ENCODE measurements at regions not wholly inside any gene's neighbourhood (a gene's known extent, or its start where the extent isn't known, plus 50 kb on each side); places are given as distances from the start of the nearest gene placed in this dataset.

DNA sequence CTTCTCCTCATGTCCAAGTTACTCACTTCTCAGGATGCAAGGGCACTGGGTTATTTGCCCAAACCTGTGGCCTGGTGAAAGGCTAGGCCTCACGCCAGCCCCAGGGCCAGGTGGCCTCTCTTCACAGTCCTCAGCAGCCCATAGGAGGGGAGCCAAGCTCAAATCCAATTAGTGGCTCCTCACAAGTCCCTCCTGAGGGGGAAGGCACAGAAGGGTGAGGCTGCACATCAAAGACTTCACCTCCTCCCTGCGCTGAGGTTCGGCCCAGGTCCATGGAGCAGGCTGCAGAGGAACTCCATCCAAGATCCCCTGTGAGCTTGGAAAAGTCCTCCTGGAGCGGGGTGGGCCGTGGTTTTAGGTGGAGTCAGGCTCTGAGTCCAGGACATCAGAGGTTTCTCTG lies 320.0 kb downstream of the FOXL1 start:
- in situ Hi-C loops (cut with MboI; ENCODE audit: low sequenced_read_pairs) = no loop called here

DNA sequence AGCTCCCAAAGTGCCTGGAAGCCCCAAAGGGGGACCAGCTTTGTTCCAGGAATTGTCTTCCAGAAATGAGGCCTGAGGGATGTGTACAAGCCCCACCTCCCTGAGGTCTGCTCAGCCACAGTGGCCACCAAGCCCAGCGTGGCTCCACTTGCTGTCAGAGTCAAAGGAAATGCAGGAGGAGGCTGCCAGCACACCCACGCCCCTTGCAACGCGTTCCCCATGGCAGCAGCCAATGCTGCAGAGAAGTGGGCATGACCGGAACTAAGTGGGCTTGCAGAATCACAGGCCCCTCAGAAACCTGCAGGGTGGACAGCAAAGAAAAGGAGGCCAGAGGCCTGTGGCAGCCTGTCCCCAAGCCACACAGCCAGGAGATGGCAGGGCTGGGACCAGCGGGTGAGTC lies 320.8 kb downstream of the FOXL1 start:
- in situ Hi-C loops (cut with MboI; ENCODE audit: low sequenced_read_pairs) = no loop called here

DNA sequence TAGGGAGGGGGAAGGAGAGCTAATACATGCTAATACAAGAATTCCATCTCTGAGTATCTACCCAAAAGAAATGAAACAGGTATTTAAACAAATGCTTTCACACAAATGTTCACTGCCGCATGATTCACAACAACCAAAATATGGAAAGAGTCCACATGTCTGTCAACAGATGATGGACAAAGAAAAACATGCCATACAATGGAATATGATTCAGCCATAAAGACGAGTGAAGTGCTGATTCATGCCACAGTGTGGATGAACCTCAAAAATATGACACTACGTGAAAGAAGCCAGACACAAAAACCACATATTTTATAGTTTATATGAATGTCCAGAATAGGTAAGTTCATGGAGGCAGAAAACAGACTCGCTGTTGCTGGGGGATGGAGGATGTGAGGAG lies 321.4 kb downstream of the FOXL1 start:
- in situ Hi-C loops (cut with MboI; ENCODE audit: low sequenced_read_pairs) = no loop called here

DNA sequence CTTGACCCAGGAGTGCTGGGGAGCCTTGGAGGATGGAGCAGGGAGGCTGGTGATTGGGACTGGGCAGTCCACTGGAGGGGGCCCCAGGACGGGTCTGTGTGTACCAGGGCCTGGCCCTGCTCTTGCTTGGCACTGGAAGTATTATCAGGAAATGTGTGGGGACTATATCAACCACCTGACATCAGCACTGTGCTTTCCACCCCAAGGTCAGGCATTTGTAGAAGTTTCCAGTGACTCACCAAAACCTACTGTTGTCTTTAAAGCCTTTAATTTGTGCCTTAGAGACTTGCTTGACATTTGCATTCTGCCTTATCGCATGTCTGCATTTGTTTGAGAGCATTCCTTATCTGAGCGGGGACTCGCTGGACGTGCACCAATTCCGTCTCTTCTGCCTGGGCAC lies 323.1 kb downstream of the FOXL1 start:
- in situ Hi-C loops (cut with MboI; ENCODE audit: low sequenced_read_pairs) = no loop called here

DNA sequence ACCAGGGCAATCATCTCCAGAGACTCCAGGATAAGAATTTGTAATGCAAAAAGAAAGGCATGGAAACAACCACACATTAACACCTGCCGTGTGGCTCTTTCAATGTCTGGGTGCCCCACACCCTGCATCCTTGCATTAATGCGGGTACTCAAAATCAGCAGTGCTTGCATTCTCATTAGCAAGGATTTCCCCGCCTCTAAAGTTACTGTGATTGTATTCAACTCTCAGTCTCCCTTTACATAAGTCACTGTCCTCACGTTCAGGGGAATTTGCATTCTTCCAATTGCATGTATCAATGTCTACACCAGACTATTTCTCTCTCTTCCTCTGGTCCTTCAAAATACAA lies 324.3 kb downstream of the FOXL1 start:
- in situ Hi-C loops (cut with MboI; ENCODE audit: low sequenced_read_pairs) = no loop called here

DNA sequence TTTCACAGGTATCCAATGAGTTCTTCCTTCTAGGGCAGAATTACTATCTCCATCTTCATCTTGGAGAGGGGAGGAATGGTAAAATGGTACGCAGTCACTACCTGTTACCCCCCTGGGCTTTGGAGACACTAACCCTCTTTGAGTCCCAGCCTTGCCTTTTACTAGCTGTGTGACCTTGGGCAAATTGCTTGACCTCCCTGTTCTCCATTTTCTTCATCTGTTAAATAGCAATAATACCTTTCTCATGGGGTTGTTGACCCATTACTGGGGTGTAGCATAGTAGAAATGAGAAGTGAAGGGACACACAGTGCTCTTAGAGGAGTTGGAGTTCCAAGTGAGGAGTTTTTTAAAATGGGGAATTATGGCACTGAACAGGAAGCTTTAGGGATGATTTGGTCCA lies 324.7 kb downstream of the FOXL1 start:
- in situ Hi-C loops (cut with MboI; ENCODE audit: low sequenced_read_pairs) = no loop called here

DNA sequence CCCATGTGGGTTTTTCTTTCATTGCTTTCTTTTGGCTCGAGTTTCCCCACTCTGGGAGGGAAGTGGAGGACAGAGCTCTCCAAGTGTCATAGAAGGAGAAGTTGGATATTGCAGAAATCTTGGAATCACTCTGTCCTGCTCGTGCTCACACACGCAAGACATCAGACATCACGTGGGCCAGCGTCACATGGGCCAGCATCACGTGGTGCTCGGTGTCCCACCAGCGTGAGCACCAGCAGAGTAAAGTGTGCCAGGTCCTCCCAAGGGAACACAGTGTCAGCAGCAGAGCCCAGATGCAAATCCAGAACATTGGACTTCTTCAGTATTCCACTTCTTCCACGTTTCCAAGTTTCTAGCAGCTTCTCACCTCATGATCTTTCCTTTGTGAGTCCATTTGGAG lies 327.0 kb downstream of the FOXL1 start:
- in situ Hi-C loops (cut with MboI; ENCODE audit: low sequenced_read_pairs) = no loop called here

DNA sequence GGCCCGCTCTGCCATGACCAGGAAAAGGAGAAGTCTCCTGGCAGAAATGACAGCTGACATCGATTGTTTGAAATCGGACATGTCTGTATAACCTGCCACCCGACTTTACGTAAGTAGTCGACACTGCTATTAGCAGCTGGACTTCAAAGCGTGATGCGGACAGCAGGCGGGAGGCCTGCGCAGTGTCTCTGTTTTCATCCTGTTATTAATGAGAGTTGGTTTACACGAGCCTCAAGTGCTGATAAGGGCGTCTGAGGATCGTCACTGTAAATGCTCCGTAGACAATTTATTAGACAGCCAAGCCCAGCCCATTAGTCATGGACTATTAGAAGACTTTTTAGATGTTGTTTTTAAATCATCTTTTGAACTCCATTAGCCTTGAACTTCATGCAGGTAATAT lies 328.3 kb downstream of the FOXL1 start:
- in situ Hi-C loops (cut with MboI; ENCODE audit: low sequenced_read_pairs) = no loop called here

DNA sequence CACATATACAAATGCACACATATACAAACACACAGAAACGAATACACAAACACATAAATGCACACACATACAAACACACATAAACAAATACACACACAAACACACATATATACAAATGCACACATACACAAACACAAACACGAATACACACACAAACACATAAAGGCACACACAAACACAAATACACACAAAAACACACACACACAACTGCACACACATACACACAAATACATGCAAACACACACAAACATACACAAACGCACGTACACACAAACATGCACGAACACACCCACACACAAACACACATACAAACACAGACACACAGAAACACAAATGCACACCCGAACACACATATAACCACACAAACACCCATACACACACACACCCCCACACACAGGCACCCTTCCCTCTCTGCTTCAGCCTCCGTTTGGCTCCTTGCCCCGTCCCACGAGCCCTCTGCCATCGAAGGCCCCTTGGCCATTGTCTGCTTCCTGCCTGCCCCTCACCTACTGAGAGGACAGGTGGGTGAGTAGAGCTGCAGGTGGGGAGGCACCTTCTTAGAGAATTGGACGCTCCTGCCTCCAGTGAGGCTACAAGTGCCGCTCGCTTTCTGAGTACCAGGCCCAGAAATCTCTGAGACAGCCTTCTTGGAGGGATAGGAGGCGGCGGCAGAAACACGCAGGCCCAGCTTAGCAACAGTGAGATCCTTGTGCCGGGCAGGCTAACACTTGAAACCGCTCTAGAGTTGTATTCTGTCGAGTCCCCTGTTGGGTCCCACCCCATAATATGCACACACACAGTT lies 331.2 kb downstream of the FOXL1 start:
- in situ Hi-C loops (cut with MboI; ENCODE audit: low sequenced_read_pairs) = no loop called here

DNA sequence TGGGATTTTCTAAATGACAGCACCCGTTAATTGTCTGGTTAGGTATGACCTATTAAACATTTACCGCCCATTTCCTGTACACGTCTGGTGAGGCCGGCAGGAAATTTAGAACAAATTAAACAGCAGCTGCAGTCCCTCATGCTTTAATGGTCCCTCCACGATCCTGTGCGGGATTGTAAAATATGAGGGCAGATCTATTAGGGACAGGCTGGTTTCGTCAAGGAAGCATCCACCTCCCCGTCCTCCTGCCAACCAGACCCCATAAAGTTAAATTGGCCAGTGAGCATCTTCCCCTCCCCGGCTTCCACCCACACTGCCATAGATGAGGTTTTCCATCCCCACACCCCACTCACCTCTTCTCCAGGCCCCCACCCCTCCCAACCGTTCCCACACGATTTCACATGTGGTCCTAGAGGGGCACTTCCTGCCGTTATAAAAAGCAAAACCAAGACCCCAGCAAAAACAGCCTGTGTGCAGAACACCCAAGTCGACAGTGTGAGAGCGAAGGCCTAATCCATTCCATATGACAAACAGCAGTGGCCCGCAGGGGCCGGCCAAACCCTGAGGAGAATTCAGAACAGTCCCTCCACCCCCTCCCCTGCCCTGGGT lies 331.9 kb downstream of the FOXL1 start:
- in situ Hi-C loops (cut with MboI; ENCODE audit: low sequenced_read_pairs) = no loop called here

DNA sequence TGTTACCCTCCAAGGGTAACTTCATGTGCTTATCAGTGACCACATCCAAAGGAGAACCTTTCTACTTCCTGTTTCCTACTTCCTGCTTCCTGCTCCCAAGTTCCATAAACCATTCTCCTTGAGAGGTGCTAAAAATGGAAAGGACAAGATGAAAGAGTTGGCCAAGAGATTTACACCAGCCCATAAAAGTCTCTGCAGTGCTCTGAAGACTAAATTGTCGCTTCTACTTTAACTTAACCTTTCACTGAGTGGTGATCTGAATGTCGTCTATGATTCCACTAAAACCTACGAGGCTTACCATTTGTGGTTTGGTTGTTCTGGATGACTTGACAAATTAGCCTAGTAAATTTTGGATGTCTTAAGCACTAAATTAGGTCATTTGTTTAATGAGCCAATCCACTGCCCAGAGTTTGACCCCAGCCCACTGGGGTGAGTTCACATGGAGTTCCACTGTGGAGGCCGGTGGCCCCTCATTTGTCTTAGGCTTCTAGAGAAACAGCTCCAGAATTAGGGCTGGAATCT lies 333.1 kb downstream of the FOXL1 start:
- in situ Hi-C loops (cut with MboI; ENCODE audit: low sequenced_read_pairs) = no loop called here

DNA sequence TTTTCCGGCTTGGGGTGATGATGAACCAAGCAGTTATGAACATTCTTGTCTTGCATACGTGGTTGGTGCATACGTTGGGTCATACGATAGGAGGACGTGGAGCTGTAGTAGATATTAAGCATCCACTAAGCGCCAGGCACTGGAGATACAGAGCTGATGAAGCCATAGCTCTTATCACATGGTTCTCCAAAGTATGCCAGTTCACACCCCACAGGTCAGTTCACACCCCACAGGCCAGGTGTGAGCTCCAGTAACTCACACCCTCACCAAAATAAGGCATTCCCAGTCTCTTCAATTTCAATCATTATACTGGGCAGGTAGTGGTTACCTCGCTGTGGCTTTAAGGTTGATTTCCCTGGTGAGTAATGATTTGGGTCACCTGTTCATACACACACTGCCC lies 335.5 kb downstream of the FOXL1 start:
- in situ Hi-C loops (cut with MboI; ENCODE audit: low sequenced_read_pairs) = no loop called here

DNA sequence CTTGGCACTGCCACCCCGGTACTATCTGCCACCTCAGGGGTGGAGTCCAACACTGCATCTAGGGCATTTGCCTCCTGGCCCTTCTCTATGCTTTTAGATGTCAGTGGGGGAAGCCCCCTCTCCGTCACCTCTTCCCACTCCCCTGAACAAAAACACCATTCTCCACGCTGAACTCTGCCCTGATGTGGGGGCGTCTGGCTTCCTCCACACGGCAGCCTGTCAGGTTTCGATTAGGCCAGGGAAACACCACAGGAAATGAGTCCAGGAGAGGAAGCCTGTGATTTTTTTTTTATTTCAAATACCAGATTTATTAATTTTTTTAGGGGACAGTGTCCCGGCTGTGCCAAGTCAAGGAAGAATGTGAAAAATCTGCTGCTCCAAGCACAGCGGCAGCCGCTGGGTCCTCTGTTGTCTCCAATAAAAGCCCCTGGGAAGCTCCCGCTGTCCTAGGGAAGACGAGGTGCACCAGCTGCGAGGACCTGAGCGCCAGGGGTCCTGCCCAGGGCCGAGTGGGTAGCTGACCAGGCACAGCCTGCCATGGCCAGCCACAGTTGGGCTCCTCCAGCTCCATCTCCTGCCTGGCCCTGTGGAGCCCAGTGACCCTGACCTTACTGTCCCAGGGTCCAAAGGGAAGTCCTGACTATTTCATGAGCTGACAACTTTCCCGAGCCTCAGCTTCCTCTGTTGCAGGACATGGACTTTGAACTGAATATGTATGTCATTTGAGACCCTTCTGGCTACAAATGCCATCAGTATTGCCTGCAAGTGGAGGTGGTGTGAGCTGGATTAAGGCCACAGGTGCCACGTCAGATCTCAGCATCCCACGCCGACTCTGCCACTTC lies 336.7 kb downstream of the FOXL1 start:
- in situ Hi-C loops (cut with MboI; ENCODE audit: low sequenced_read_pairs) = no loop called here

DNA sequence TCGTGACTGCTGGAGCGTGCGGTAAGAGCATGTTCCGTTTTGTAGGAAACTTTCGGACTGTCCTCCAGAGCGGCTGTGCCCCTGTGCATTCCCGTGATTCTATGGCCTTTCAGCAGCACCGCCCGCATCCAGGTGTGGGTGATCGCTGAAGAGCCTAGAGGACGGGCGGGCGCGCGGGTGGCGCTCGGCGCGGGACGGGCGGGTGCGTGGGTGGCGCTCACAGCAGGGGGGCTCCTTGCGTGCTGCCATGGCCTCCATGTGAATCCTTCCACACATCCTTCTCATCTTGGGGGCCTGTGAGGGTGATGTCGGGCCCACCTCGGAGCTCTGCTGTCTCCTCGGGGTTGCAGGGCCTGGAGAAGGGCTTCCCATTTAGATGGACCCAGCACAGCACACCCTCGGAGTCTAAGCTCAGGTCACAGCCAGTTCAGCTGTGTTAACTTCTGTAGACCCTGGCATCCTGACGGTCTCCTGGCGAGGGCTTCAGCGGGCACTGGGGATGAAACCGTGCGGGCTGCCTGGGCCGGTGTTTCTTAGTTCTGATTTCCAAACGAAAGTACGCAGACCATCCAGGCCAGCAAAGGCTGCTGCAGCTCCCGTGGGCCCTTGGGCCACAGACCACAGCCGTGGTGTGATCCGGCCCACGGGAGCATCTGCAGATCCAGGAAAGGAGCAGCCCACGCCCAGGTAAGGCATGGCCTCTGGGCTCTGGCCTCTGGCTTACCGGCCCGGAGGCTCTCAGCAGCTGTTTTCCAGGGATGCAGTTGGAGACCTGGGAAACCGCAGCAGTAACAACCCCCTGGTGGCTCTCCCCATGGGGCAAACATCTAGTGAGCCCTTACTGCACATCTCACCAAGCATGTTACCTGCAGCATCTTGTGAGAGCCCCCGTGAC lies 339.4 kb downstream of the FOXL1 start:
- in situ Hi-C loops (cut with MboI; ENCODE audit: low sequenced_read_pairs) = no loop called here

DNA sequence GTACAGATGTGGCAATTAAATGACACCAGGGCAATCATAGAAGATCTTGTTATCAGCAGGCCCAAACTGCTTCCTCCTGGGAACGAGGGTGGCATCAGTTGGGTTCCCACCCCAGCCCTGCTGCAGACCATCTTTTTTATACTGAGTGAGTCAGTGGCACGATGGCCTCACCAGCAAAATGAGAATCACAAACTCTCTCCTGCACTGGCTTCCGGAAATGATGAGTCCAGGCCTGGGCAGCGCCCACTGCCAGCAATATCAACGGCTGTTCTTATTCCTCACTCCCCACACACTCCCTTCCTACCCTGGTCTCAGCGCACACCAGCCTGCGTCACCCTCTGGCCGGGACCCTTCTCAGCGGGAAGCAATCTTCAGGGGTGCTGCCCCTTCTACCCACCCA lies 340.3 kb downstream of the FOXL1 start:
- in situ Hi-C loops (cut with MboI; ENCODE audit: low sequenced_read_pairs) = no loop called here

DNA sequence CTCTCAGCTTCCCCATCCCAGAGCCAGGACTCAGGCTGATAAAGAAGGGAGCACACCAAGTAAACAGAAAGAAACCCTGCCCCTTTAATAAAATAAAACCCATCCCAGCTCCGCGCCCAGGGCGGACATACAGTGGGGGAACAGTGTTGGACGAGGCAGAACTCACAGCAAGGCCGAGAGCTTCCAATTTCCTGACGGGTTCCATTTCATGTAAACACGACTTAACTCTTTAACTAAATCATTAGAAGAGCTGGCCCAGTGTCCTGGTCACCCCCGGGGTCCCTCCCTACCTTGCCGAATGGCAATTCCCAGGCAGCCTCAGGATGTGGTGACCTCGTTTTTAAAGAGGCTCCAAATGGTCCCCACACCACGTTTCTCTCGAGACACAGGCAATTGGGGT lies 340.7 kb downstream of the FOXL1 start:
- in situ Hi-C loops (cut with MboI; ENCODE audit: low sequenced_read_pairs) = no loop called here

DNA sequence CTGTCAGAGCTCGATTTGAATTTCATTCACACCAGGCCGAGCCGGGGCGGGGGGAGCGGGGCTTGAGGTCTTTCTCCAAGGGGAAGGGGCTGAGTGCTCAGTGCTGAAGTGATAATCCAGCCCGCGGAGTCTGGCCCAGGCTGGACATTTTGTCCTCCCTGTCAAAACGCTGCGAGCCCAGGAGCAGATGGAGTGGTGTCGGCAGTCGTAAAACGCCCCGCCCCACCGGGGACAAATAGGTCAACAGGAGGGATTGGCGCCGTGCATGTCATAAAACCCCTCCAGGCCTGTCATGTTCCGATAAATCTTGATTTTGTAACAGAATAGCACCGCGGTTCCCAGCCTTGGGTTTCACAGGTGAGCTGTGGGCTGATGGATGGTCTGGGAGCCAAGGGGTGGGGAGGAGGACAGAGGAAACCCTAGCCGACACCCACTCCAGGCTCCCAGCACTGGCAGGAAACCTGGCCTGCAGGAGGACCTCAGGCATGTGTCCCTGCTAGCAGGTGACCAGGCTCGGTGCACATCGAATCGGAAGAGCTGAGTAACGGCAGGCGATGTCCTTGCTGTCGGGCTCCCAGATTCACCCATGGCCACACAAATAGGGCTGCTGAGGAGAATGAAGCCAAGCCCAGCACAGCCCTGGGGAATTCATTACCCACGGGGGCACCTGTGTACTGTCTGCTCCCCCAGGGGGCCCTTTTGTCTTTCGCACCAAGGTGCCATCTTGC lies 341.4 kb downstream of the FOXL1 start:
- in situ Hi-C loops (cut with MboI; ENCODE audit: low sequenced_read_pairs) = no loop called here

DNA sequence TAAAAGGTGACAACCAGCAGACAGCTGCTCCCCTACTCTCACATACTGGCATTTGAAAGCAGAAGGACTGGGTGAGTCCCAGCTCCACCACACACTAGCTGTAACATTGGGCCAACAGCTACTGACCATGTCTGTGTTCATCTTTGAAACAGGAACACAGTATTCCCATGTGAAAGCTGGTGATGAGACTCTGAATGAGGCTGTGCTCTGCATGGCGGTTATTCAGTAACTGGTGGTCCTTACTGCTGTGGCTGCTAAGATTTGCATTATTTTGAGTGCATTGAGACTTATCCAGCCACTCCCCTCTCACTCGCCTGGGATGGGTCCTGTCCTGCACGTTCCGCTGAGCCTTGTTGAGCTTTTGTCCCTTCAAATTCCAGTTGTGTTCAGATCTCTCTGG lies 342.9 kb downstream of the FOXL1 start:
- in situ Hi-C loops (cut with MboI; ENCODE audit: low sequenced_read_pairs) = no loop called here

DNA sequence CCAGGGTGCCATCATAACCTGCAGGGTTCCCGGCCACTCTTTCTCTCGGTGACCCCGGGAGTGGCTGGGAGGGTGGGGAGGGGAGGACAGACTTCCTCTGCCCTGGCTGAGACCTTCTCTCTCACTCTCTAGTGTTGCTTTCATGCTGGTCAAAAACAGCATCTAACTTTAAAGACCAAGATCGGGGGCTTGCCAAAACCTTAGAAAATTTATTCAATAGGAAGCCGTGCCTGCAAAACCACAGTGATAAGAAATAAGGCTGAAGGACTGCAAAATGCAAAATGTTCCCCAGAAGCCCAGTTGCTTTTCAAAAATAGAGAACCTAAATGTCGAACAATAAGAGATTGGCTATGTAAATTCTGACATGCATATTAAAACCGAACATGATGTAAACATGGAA lies 344.0 kb downstream of the FOXL1 start:
- in situ Hi-C loops (cut with MboI; ENCODE audit: low sequenced_read_pairs) = no loop called here

DNA sequence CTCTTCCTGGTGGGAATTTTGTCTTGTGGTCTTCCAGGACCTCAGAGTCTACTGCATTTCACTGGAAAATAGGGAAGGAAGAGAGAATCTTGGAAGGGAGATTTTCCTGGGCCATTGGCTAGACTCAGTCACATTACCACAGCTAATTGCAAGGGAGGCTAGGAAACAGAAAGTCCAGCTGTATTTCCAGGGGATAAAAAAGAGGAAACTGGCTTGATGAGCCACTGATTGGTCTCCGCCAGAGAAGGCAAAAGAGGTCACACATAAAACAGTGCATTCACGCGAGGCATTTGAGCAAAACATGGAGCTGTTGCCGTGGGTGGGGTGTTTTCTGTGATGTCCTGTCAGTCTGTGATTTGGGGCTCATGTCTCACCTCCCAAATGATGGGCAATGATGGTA lies 345.3 kb downstream of the FOXL1 start:
- in situ Hi-C loops (cut with MboI; ENCODE audit: low sequenced_read_pairs) = no loop called here
